DMS114 treated with DMSO at 0.1 percent for 48 hours (cell line): ENCODE measurements at regions not wholly inside any gene's neighbourhood (a gene's known extent, or its start where the extent isn't known, plus 50 kb on each side); places are given as distances from the start of the nearest gene placed in this dataset.
"Not testable (repeated sequence)": the region's sequence is repeated elsewhere in the genome, so short reads cannot be mapped to it uniquely, and the experiment has no call there.

Experiments
- DNase-seq: peaks from one replicate; lab custom pipeline; 2025; ENCODE audit not compliant: unreplicated experiment; lab: John Stamatoyannopoulos, UW

DNA sequence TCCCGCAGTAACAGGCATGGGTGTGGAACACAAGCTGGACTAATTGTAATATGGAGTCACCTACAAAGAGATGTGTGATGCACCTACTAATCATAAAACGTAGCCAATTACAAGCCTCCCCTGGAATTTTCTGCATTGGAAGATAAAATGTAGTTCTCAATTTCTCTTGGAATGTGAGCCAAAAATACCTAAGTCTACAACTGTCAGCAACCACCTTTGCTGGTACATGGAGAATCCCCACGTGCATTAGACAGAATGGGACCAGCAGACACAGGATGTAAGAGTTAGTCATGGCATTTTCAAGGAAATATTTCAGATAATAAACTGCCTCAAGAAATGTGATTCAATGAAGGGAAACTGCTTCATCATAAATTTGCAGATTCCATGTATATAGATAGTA is 85.6 kb upstream of the DCC start:
- no peak for DNase-seq

DNA sequence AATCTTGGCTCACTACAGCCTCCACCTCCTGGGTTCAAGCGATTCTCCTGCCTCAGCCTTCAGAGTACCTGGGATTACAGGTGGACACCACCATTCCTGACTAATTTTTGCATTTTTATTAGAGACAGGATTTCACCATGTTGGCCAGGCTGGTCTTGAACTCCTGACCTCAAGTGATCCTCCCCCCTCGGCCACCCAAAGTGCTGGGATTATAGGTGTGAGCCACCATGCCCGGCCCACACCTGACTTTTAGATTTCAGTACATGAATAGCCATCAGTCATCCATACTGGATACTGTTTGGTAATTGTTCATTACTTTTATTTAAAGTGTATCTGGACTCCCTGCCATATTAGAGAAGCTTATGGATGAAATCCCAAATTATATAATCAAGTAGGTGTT is 82.6 kb upstream of the DCC start:
- not testable (repeated sequence) for DNase-seq

DNA sequence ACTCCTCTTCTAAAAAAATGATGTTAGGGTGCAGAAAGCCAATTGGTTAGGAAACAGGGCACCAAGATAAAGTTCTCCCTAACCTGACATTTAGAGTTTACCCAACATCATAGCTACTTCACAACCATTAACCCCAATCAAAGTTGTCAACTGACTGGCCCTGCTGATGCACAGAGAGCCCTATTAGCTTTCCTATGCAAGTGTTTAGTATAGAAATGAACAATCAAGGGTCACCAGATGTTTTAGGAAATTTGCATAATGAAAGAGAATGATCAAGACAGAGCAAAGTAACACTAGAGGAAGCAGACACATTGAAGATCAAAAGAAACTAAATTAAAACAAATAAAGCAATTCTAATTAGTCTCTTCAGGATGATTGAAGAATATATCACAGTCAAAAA is 64.2 kb upstream of the DCC start:
- DNase-seq, result no peak

DNA sequence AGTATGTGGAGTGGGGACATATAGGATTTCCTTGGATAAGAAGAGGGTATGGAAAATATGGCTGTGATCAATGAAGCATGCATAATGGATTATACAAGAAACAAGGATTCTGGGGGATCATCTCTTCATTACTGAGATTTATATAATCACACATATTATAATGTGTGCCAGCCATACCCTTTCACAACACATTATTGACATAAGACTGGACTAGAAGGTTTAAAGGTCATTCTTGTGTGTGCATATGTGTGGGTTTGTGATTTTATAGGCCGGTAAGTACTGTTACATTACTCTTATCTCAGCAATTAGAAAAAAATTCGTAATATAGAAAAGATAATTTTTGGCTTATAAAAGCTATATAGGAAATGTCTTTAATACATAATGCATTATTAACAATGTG is 62.2 kb upstream of the DCC start:
- no peak for DNase-seq

DNA sequence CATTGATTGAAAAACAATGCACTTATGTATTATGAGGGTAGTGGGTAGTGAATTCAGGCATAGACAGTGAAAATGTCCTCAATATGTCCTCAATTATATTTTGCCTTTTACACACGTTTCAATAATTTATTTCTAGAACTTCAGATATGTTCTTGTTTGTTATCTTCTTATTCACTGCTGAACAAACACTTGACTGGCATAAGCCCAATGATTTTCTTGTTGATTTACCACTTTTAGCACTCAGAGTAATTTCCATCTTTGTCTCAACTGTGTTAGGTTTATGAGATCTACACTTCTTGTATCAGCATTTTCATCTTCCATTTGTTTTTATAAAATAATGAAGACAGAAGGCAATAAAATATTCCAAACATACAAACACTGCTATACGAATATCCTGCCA is 61.8 kb upstream of the DCC start:
- no peak for DNase-seq

- DNase-seq, result no peak
These were observed 59.3 kb upstream of the DCC start for GRCh38 chr18:52280702-52281101.

DNA sequence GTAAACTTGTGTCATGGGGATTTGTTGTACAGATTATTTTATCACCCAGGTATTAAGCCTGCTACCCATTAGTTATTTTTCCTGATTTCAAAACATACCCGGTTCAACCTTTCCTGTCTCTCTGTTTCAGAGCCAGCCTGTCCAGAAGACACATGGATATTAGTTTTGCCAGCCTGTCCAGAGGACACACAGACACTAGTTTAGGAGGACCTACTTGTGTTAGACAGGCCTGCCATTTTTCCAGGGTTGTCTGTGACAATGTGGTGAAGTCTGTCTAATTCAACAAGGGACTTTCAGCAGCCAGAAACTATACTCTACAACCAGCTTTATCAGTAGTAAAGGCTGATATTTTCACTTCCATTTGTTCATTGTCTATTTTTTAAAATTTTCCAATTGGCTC is 56.1 kb upstream of the DCC start:
- no peak for DNase-seq

- no peak for DNase-seq
These were observed 53.3 kb upstream of the DCC start for GRCh38 chr18:52286675-52287074.

GRCh38 chr18:52287151-52287550 is 52.8 kb upstream of the DCC start:
- DNase-seq, result no peak

- no peak for DNase-seq
These were observed 51.5 kb upstream of the DCC start for GRCh38 chr18:52288403-52289004.

GRCh38 chr18:52289392-52289791 is 50.6 kb upstream of the DCC start:
- no peak for DNase-seq
